ENCODE measurements at regions not wholly inside any gene's neighbourhood (a gene's known extent, or its start where the extent isn't known, plus 50 kb on each side); places are given as distances from the start of the nearest gene placed in this dataset.

- TF ChIP-seq CTCF (IDR thresholded peaks at IDR 0.05) = no peak
- TF ChIP-seq POLR2A (IDR thresholded peaks at IDR 0.05) = no peak
These were observed 118.7 kb upstream of the ZBTB40 start for GRCh38 chr1:22332795-22333499.

Measured in uterus (tissue), 2 donors.